HG02884 (cell line): ENCODE measurements at regions not wholly inside any gene's neighbourhood (a gene's known extent, or its start where the extent isn't known, plus 50 kb on each side); places are given as distances from the start of the nearest gene placed in this dataset.

ENCODE experiments used
- ATAC-seq: cut with Tn5 transposase; IDR thresholded peaks from one replicate; pipeline ENCODE4 v1.9.1; 2021; ENCODE audit warnings: mild to moderate bottlenecking, moderate library complexity; ENCODE audit not compliant: unreplicated experiment

DNA sequence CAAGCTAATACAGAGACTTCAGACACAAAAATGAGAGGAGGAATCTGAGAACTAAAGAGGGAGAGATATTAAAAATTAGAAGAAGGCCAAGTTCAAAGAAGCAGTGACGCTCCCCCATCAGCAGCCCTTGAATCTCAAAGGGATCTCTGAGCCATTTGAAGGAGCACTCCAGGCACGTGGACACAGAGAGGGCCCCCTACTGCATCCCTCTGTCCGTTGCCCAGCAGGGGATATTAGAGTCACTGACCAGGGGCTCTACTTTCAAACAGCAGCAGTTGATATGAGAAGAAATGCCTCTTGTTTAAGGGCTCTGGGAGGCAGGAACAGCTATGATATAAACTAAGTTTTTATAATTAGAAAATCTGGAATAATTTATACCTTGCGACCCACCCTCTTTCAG, 479.0 kb upstream of the SALL1 start:
- no peak for ATAC-seq

GRCh38 chr16:51629576-51629975, 478.5 kb upstream of the SALL1 start:
- ATAC-seq: no peak

DNA sequence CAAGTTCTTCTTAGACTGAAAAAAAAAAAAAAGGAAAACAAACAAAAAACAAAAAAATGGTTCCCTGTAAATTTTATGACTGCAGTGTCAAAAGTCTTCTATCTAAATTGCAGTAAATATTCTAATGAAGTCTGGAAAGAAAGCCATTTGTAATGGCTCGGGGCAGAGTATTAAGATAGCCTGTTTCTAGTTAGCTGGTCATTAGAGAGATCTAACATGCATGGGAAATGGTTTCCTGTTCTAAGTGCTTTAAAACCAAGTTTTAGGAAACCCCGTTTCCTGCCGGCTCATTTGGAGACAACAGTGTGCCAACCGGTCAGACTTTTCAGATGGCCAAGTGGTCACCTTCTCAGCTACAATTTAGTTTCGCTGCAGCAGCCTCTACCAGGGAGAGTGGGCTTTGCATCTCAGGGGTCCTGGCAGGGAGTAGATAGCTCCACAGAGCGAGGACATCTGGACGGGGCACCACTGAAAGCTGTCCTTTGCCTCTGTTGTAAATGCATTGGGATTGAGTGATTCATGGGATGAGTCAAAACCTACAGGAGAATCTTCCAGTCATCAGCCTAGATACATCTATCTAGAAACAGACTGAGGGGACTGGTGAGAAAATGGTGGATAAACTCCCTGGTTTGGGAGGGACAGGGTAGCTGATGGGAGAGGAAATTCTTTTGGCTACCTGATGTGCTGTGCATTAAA, 473.2 kb upstream of the SALL1 start:
- ATAC-seq: no peak

DNA sequence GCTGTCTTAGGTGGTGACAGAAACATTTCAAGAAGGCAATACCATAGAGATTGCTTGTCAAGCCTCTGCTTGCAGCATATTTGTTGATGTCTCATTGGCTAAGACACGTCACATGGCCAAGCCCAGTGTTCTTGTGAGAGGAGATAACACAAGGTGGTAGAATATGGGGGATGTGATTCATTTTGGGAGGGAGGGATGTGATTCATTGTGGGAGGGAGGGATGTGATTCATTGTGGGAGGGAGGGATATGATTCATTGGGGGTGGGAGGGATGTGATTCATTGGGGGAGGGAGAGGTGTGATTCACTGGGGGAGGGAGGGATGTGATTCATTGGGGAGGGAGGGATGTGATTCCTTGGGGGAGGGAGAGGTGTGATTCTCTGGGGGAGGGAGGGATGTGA, 470.5 kb upstream of the SALL1 start:
- no peak for ATAC-seq

- ATAC-seq: no peak
Measured at GRCh38 chr16:51615141-51615540, 464.1 kb upstream of the SALL1 start.

- no peak for ATAC-seq
Measured at GRCh38 chr16:51607201-51607651, 456.2 kb upstream of the SALL1 start.

DNA sequence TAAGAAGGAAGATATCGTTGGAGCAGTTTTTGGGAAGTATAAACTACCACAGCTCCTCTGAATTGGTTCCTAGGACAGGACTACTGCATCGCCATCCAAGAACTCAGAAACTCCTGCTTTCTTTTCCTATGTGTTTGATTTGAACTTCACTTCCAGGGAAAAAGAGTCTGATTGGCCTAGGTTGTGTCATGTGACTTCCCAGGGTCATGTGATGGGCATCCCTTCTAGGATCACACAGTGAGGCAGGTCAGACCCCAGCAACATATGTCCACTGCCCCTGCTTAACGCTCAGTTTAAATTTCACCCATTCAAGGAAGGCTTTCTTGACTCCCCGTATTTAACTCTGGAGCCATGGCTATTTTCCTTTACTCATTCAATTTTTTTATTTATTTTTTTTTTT, 445.2 kb upstream of the SALL1 start:
- ATAC-seq: no peak

- no peak for ATAC-seq
Measured at GRCh38 chr16:51592535-51593300, 441.6 kb upstream of the SALL1 start.

GRCh38 chr16:51592001-51592501, 441.0 kb upstream of the SALL1 start:
- no peak for ATAC-seq

DNA sequence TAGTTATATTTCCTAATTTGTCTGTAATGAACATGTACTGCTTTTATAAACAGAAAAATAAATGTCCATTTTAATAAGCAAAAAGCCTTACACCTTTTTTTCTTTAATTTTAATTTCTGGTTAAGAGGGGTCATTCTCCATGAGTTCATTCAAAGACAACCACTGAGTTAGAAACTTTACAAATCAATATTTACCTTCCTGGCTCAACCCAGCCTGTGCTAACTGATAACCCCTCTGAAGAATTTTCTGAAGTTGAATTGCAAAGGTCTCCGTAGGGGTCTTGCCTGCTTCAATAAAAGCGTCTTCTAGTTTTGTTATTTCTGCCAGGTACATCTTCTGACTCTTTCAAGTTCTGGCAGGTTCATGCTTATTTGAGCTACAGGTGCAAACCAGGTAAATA, 440.4 kb upstream of the SALL1 start:
- no peak for ATAC-seq

DNA sequence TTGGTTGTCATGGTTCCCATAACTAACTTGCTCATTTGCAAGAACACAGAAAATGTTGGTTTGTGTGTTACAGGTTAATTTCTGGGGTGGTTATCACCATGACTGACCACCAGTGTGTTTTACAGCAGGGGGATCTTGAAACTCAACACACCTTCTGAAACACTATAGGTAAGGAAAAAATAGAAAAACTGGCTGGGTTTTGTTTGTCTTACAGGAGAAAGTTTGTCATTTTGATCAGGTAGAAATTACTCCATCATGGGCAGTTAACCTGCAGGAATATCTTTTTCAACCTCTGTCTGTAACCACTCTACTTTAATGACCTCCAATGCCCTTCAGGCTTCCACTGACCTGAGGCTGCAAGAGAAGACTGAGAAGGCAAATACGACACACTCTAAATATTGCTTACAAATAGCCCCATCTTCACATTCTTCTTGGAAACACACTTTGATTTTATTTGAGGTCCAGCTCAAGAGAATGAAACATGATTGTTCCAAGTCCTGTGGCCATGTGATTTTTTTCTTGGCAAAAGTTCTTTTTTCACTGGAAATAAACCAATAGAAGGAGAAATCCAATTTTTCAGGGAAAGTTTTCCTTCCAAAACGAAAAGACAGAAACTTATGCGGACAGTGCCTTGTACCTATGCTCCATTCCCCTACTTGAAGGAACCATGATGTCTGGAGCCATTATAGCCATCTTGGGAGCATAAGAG, 428.7 kb upstream of the SALL1 start:
- ATAC-seq: no peak

DNA sequence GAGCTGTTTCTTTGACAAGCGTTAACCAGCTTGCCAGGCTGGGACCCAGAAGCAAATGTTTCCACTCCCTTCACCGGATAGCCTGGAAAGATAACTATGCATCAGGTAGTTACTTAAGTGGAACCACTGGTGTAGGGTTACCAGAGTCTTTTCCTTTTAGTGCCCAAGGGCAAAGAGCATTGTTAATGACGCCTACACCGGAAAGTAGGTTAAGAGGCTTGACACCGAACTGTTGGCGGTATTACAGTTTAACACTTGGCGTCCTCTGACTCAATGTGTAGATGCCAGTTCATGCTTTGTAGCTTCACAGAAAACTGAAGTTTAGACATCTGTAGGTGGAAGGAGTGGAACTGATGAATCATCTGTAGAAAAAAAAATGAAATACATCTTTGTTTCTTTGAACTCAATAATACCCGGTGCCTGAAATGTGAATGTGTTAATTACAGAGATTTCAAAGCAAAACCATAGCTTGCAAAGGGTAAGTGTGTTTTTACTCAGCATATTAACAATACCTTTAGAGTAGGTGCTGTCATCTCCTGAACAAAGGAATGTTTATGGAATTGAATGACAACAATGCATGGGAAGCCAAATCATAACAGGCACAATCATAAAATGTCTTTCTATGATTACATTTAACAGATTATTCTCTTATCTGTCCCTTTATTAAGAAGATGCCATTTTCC, 426.7 kb upstream of the SALL1 start:
- ATAC-seq: no peak

DNA sequence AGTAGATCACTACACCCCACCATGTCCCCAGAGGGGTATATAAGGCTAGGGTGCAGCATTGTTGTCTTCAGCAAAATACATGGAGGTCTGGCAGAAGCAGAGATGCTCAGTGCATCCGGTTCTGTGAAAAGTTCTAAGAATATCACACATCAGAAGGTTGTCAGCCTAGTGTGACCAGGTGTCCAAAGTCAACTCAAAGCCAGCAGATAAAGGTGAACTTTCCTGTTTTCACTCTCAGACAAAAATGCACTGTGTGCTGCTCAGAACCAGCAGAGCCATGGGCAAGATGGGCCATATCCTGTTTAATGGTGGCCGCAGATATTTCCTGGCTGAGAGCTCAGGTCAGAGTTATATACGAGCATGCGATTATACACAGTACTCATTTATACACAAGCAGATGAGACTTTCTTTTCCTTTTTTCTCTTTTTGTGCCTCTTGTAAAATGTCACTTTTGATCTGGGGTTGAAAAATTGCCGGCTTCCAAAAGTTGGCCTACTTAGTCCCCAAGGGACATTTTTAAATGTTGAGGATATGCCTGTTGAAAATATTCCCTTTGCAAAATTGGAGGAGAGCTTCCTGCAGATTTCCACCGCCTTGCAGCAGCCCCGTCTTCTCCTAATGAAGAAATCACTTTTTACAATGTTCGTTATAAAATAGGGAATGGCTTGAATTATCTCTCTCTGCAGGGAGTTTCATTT, 425.6 kb upstream of the SALL1 start:
- ATAC-seq: no peak

DNA sequence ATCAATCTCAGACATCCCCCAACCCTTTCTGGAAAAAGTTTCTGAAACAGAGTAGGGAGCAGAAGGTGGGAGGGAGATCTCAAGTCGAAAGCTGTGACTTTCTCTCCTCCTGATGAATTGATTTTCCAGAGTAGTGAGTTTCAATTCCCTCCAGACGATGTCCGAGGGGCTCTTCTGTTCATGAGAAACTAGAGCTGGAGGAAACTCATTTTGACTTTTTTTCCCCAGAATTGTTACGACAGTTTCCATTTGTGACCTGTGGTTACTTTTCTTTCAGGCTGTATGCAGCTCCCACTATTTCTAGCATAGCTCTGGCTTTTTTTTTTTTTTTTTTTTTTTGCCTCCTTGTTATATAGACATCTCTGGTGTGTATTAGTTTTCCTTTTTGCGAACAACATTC, 422.1 kb upstream of the SALL1 start:
- ATAC-seq: no peak

- no peak for ATAC-seq
Measured at GRCh38 chr16:51569203-51569931, 418.3 kb upstream of the SALL1 start.

- no peak for ATAC-seq
Measured at GRCh38 chr16:51567911-51568310, 416.8 kb upstream of the SALL1 start.

DNA sequence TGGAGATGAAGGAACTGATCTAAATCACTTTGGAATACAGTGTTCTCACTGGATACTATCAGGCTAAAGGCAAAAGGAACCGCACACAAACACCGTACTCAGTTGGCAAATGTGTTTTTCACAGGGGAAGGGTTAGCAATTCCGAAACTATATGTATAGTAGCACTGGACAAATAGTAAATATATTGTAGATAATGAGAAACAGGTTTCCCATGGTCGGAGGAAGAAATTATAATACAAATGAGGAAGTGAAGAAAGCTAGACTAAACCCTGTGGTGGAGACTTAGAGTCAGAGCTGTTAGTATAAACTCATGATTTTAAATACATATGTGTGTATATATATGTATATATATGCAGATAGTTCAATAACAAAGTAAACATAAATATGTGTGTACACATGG, 414.1 kb upstream of the SALL1 start:
- no peak for ATAC-seq

DNA sequence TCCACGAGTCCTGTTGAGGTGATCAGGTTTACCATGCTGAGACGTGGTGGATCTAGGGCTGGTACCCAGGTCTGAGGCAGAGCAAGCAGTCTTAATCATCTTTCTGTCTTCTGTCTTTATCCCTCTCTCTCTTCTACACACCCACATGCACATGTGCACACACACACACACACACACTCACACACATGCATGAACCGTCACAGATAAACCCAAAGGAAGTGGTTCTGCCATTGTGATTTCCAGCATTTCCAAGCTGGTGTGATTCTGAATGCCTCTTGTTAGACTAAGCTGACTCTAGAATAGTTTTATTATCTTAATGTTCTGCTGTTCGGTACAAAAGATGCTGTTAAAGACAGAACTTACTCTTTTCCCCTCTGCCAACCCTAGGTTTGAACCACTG, 411.8 kb upstream of the SALL1 start:
- no peak for ATAC-seq

DNA sequence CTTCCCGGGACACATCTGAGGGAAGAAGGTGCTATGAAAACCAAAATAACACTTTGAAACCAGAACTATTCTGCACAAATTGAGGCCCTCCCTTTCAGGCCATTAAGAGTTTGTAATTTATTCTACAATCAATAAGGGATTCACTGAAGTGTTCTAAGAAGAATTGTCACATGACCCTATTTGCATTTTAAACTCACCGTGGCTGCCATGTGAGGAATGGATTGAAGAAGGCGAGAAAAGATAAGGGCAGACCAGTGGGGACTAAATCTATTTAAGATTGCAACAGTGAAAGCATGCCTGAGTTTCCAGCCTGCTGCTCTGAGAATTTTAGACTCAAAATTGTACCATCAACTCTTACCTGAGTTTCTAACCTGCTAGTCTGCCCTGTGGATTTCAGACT, 408.8 kb upstream of the SALL1 start:
- ATAC-seq: no peak

DNA sequence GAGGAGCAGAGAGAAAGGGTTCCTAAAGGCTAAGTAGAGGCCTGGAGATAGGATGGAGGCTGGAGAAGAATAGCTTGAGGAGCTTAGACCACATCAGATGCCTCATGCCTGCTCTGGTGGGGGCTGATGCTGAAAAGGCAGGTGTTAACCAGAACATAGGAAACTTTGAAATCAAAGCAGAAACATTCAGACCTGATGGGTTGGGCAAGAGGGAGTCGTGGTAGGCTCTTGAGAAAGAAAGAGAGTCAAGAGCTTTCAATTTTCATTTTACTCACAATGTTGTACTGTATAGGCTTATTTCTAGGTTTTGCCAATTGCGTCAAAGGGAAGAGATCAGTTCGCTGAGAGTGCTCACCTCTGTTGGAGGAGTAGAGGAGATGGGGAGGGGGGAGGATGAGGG, 406.6 kb upstream of the SALL1 start:
- ATAC-seq: no peak
